ENCODE measurements at regions not wholly inside any gene's neighbourhood (a gene's known extent, or its start where the extent isn't known, plus 50 kb on each side); places are given as distances from the start of the nearest gene placed in this dataset.

DNA sequence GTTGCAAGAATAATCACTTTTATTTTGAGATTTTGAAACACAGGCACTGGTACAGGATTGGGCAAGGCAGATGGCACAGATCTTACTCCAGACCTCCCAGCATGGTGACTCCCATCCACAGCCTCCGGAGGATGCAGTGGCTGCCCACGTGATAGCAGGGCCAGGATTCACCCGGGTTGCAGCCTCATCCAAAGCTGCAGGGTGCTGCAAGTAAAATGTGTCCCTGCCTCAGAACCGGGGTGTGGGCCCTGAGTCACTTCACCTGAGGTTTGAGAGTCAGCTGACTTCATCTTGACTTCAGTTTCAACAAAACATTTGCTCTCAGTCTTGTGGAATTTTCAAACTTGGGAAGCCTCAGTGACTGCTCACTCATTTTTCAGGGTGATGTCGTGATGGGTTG lies 201.9 kb downstream of the FGF9 start (continued):
- TF ChIP-seq CTCF (conservative IDR thresholded peaks at IDR 0.05; ENCODE audit: low read depth in 2 of 2), result no peak
- TF ChIP-seq POLR2AphosphoS5 (IDR thresholded peaks at IDR 0.05; ENCODE audit: low read depth), result no peak
- no peak for TF ChIP-seq CREB1 (CRISPR knock-in tag; IDR thresholded peaks at IDR 0.05; ENCODE audit: low read depth)
- no peak for TF ChIP-seq REST (IDR thresholded peaks at IDR 0.05; ENCODE audit: unreplicated experiment)
- no peak for TF ChIP-seq NANOG (IDR thresholded peaks at IDR 0.05; ENCODE audit: borderline replicate concordance)
- TF ChIP-seq ZNF331 (CRISPR knock-in tag; IDR thresholded peaks at IDR 0.05; ENCODE audit: low read depth), result no peak

- H3K4me1 Mint-ChIP-seq, result no peaks in the 10 kb centered on the region
- no peaks in the 10 kb centered on the region for H3K36me3 Mint-ChIP-seq (ENCODE audit: low read depth)
- H3K4me3 ChIP-seq, result no peak overlapping the region
- no peak overlapping the region for H3K4me3 Mint-ChIP-seq
- H3K27me3 Mint-ChIP-seq (ENCODE audit: insufficient read depth, low read depth, poor library complexity), result peaks cover 6% of the 10 kb centered on the region
- H3K36me3 ChIP-seq (ENCODE audit: insufficient read depth), result no peaks in the 10 kb centered on the region
- H3K27me3 ChIP-seq (ENCODE audit: insufficient read depth), result no peaks in the 10 kb centered on the region
- TF ChIP-seq ETS1 (IDR thresholded peaks at IDR 0.05) (no peak), NANOG (IDR thresholded peaks at IDR 0.05; ENCODE audit: borderline replicate concordance) (no peak), POLR2AphosphoS5 (IDR thresholded peaks at IDR 0.05; ENCODE audit: low read depth) (no peak), EZH2 (IDR thresholded peaks at IDR 0.05; ENCODE audit: low read depth, unreplicated experiment) (no peak), STAT1 (IDR thresholded peaks at IDR 0.05; ENCODE audit: unreplicated experiment) (no peak), CREB1 (CRISPR knock-in tag; IDR thresholded peaks at IDR 0.05; ENCODE audit: low read depth) (no peak)
- H3K27ac ChIP-seq (ENCODE audit: low read depth), result no peak overlapping the region
- H3K9me2 ChIP-seq (ENCODE audit: insufficient read depth), result no peaks in the 10 kb centered on the region
- H3K4me1 ChIP-seq (ENCODE audit: insufficient read depth), result no peaks in the 10 kb centered on the region
- H3K4me2 ChIP-seq, result no peak overlapping the region
- no peaks in the 10 kb centered on the region for H4K20me1 ChIP-seq (replicated peaks; ENCODE audit: insufficient read depth)
- H3K9me3 Mint-ChIP-seq, result no peaks in the 10 kb centered on the region
- peak overlapping the region; percentile 43 for H2AFZ ChIP-seq
- ATAC-seq, result no peak
- no peak for DNase-seq (ENCODE audit: low spot score)
- no peaks in the 10 kb centered on the region for H3F3A ChIP-seq (replicated peaks; ENCODE audit: low read depth)
- H3K79me2 ChIP-seq (replicated peaks; ENCODE audit: insufficient read depth), result no peaks in the 10 kb centered on the region
- no peak overlapping the region for H3K27ac Mint-ChIP-seq
Measured at GRCh38 chr13:21875116-21875515, 204.2 kb downstream of the FGF9 start.

Data from GM23338 (cell line).